ENCODE measurements at regions not wholly inside any gene's neighbourhood (a gene's known extent, or its start where the extent isn't known, plus 50 kb on each side); places are given as distances from the start of the nearest gene placed in this dataset.

DNA sequence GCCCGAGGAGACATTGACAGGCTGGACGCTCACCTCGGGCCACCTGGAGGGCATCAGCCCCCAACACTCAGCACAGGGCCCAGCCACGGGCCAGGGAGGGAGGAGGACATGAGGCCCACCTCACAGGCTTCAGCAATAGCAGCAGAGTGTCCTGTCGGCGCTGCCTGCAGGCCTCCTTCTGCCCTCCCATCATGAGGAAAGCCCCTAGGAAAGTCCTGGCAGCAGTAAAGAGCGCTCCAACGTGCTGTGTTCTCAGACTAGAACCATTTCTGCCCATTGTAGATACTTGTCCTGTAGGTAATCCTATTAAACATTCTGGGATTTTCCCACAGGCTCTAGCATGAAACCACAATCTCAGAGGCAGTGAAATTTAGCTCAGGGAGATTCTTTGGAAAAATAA, 62.0 kb upstream of the GALNT2 start:
- TF ChIP-seq CTCF (IDR thresholded peaks at IDR 0.05) (no peak), POLR2A (IDR thresholded peaks at IDR 0.05) (no peak)
